Thyroid gland (tissue), 4 donors: ENCODE measurements at regions not wholly inside any gene's neighbourhood (a gene's known extent, or its start where the extent isn't known, plus 50 kb on each side); places are given as distances from the start of the nearest gene placed in this dataset.

Experiments
- CTCF ChIP-seq, 6 experiments: fragments of 200-600 bp in 3 of 6; fragments of 450-650 bp in 3 of 6; sonication (generic) in 3 of 6; IDR thresholded peaks; one replicate each; pipeline ENCODE4 v1.5.1; 2016 to 2019; ENCODE audit warnings: antibody characterized with exemption in 6 of 6, mild to moderate bottlenecking in 2 of 6, inconsistent platforms in 1 of 6, moderate library complexity in 1 of 6
- POLR2A ChIP-seq, 2 donors: fragments of 450-650 bp; IDR thresholded peaks; one replicate each; pipeline ENCODE4 v1.6.1; 2017; ENCODE audit warnings: antibody characterized with exemption in 2 of 2, mild to moderate bottlenecking in 2 of 2, moderate library complexity in 1 of 2

- TF ChIP-seq POLR2A (IDR thresholded peaks at IDR 0.05) (no peak), CTCF (IDR thresholded peaks at IDR 0.05) (no peak)
Observed at GRCh38 chr18:43714343-43715010, 437.2 kb upstream of the SYT4 start.
